Stimulated activated CD8-positive, alpha-beta memory T cell treated with anti-CD3 and anti-CD28 coated beads, Interleukin-4, amount 100 ng/mL, for 48 hours (primary cell): ENCODE measurements at regions not wholly inside any gene's neighbourhood (a gene's known extent, or its start where the extent isn't known, plus 50 kb on each side); places are given as distances from the start of the nearest gene placed in this dataset.

ENCODE experiments used
- DNase-seq: peaks from one replicate; pipeline ENCODE4 v3.0.0-alpha.2; 2020

DNA sequence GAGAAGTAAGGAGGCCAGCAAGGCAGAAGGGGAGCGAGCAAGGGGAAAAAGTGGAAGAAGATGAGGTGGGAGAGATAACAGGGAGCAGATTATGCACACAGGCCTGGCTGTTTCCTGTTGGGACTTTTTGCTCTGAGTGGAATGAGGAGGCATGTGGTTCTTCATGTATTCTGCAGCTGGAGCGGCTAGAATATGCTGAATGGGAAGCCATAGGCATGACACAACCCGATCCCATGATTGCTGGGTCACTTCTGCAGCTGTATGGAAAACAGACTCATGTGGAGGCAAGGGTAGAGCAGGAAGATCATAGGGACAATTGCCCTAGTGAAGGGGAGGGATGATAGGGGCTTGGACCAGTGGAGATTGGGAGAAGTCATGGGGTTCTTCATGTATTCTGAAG is 206.0 kb upstream of the SUCLG2 start:
- no peak for DNase-seq

DNA sequence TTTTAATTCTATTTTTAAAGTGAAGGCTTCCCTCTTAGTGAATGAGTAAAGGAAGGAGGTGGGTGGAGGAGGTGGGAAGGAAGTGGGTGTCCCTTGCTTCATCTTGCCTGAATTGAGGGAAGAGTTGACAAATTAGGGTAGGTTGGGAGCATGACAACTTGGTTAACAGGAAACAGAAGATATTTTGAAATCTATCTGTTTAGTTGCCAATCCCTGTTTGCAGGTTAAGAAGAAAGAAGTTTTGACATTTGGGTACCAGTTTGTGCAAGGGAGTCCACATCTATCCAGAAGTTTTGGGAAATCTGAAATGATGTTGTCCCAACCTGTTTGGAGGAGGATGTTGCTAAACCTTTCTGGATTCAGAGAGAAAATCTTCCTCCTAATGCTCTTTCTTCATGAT is 204.1 kb upstream of the SUCLG2 start:
- no peak for DNase-seq

DNA sequence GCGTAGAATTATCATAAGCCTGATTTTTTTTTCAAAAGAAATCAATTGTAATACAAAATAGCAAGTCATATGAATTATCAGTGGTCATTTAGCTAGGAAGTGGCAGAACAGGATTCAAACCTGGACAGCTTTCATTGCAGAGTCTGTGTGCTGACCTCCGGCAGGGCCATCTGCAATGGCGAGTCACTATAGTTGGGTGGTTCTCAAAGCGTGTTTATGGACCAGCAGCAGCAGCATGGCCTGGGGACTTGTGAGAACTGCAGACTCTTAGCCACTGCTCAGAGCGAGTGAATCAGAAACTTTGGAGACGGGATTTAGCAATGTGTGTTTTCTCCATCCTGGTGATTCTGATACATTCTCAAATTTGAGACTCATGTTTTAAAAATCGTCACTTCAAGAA is 202.3 kb upstream of the SUCLG2 start:
- no peak for DNase-seq

DNA sequence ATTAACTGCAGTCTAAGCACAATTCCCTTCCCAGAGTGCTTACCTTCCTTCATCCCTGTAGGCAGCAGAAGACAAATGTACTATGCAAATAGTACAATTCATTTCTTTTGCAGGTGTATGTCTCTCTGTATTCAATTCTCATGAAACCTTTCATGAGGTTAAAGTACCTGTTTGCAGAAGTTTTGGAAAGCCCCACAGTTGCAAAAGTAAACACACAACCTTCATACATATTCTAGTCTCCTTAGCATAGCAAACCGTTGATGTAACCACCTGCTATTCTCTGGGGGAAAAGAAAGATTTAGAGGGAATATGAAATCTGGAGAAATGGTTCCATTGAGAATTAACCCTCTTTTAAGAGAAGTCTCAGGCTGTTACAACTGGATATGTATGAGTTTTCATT is 200.3 kb upstream of the SUCLG2 start:
- no peak for DNase-seq

DNA sequence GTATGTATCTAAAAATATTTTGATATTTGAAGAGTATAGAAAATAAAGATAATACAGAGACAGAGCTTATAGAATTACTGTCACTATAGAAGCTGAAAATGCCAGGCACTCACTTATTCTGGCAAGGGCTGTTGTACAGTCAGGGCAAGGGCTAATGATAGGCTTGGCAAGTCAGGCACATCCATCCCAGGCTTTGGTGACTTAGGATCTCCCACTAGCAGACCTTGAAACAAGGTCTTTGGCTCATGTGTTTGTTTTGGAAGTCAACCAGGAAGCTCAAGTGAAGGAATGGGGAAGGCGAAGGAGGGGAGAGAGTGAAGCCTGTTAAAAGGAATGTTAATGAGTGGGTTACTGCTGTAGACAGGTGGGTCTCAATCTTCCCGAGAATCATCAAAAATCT is 199.1 kb upstream of the SUCLG2 start:
- no peak for DNase-seq

DNA sequence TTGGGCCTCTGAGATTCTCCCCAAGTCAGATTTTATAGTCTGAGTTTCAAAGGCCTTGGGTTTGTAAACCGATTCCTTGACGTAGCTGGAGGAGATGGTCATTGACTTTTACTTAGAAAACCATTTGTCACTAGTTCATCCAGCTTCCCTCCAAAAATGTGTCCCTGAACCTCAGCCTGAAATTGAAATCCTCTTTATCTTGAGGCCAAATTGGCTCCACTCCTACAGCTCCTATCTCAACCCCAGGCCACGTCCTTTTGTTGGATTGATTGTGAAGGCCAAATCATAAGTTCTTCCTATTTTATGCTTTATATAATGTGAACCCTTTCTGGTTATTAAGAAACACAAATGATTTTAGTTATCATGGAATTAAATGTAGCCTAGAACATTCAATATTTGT is 193.9 kb upstream of the SUCLG2 start:
- no peak for DNase-seq

DNA sequence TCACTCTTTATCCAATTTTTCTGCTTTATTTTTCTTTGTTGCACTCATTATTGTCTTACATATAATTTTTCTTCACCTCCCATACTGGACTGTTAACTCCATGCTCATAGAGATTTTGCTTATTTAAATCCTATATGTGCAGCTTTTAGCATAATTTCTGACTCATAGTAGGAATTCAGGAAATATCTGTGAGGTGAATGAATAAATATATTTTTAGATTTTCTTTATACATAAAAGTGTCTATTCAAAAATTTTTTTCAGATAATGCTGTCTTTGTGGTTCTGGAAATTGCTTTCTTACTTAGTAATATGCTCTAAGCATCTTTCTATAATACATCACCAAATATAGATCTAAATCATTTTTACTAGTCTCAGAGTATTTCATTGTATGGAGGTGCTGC is 191.8 kb upstream of the SUCLG2 start:
- DNase-seq = no peak

DNA sequence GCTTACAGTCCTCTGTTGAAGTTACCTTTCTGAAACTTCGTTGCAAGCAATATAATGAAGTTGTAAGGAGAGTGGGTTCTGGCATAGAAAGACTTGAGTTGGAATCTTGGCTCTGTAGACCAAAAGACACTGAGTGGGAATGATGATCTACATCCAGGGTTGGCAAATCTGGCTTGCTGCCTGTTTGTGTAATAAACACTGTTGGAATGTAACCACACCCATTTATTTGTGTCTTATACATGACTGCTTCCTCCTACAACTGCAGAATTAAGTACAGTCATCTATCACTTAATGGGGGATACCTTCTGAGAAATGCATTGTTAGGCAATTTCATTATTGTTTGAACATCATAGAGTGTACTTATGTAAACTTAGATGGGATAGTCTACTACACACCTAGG is 178.4 kb upstream of the SUCLG2 start:
- no peak for DNase-seq

DNA sequence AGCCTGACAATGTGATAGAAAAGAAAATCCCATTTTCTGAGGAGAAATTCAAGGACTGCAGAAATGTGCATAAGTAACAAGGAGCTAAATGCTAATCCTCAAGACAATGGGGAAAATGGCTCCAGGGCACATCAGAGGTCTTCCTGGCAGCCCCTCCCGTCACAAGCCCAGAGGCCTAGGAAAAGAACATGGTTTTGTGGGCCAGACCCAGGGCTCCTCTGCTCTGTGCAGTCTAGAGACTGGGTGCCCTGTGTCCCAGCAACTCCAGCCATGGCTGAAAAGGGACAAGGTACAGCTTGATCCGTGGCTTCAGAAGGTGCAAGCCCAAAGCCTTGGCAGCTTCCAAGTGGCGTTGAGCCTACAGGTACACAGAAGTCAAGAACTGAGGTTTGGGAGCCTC is 176.8 kb upstream of the SUCLG2 start:
- no peak for DNase-seq

DNA sequence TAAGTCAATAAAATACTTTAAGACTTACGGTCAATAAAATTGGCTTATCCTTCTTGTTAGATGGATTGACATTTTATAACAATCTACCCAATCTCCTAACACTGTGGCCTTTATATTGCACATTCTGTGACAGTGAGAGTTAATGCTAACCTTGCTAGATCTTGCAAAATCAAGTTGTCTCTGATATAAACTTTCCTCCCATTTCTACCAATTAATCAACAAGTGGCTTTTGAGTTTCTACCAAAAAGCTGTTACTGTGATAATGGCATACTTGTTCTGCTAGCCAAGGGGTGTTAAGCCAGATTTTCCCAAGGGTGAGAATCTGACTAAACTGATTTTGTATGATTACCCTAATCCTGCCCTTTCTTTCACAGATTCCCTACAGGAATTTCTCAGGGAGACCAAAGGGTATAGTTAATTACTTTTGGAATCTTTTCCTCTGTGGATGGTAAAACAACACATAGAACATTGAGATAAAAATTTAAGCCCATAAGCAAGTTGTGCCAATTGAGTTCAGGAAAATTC is 174.1 kb upstream of the SUCLG2 start:
- DNase-seq = no peak

DNA sequence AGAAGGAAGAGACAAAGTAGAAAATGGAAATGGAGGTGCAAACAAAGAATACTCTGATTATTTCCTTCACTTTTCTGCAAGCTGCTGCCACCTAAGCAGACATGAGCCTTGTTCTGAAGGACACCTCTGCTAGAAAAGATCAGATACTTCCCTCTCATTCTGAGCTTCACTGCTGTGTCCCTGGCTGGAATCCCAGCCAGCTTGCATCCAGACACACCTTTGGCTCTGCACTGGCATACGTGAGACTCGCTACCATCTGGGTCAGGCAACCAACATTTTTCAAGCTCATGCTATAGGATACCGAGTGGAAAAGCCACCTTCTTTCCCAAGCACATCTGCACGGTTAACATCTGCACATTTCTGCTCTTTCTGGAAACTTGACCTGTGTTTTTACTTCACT is 166.7 kb upstream of the SUCLG2 start:
- no peak for DNase-seq

DNA sequence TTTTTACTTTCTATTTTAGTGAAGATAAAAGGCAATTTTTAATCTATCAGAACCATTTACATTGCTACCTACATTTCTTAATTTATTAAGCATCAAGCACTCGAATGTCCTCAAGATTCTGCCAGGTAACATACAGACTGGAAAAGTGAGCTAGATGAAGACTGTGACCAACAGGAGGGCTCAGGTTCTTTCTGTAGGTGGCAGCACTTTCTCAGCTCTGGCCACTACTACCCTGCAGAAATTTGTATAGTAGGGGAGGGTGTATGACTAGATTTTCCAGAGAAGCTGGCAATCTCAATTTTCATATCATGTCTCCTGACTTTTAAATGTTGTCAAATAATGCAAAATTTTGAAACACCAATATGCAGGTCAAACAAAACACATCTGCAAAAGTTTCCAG is 165.0 kb upstream of the SUCLG2 start:
- DNase-seq = no peak

DNA sequence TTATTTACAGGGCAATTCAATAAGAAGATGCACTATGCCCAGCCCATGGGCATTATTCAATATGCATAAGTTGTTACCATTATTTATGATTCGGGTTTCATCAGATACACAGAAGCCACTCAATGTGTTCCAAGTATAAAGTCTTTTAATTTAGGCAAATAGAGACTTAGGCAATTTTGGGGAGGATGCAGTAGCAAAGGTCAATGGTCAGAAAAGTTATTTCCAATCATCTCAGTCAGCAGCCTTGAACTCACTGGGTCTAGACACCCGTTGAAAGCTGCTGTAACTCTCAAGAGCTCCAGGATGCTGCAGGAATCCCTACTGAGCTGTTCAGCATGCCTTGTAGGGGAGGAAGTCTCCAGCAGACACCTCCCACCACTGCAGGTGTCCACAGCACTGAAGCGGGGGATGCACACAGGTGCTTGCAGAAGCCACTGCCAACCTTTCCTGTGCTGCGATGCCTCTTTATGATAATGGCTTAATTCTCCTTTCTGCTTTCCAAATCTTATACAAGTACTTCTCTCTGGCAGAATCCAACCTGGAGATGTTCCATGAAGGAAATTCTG is 155.0 kb upstream of the SUCLG2 start:
- DNase-seq = no peak

DNA sequence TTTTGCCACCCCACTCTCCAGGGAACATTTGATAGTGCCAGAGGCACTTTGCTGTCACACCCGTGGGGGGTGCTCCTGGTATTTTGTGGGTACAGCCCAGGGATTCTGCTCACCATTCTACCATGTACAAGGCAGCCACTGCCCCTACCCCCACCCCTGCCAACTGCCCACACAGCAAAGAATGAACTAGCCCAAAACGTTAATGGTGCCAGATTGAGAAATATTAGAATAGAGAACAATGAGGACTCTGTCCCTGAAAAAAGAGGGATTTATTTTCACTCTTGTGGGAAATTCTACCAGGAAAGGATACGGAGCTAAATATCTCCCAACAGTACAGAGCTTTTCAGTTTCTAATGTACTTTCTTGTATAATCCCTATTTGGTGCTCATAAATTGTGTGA is 154.5 kb upstream of the SUCLG2 start:
- DNase-seq = no peak

DNA sequence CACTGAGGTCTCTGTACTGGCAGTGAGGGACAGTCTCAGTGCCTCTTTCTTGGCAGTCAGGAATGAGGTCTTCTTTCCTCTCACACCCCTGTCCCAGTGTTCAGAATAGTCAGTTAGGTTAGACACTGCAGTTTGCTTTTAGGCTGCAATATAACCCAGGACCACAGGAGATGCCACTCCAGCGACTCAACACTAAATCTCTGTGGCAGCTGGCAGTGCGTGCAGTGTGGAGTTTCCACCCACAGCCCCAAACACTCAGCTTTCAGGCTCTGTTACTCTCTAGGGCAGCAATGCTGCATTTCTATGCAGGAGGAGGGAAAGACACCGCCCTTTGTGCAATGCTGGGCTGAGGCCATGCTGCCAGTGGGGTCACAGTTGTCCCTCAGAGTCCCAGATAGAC is 150.2 kb upstream of the SUCLG2 start:
- DNase-seq = no peak

DNA sequence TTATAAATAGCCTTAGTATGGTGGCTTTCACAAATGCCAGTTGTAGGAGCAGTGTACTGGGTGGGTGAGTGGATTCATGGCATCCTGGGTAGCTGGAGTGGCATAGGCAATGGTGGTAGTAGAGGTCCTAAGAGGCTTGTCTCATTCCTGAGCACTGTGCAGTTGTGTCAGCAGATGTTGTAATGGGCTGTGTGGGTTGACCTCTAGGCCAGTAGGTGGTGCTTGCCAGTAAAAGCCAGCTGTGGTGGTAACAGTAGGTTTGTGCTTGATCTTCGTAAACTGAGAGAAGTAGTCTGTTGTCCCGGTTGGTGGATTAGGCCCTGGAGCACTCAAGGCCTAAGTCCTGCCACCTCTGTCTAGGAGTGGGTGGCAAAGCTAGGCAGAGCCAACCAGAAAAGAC is 149.7 kb upstream of the SUCLG2 start:
- no peak for DNase-seq

DNA sequence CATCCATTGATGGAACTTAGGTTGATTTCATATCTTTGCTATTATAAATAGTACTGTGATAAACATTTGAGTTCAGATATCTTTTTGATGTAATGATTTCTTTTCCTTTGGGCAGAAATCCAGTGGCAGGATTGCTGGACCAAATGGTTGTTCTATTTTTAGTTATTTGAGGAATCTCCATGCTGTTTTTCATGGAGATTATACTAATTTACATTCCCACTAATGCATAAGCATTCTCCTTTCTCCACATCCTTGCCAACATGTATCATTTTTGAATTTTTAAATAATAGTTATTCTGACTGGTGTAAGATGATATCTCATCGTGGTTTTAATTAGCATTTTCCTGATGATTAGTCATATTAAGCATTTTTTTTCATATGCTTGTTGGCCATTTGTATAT is 144.0 kb upstream of the SUCLG2 start:
- DNase-seq = no peak

DNA sequence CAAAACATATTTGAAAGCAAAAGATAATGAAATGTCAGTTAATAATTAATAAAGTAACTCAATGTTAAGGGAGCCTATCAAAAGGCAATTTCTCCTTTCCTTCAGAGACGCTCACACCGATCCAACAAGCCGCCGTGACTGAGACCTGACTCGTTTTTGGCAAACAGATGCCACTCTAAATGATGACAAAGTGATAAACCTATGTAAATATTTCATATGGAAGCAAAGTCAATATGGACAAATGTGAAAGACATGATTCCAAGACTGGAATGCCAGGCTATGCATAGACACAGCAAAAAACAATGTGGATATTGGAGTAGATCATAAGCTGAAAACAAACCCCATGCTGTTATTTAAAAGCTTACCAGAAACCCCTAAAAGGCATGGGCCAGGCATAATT is 137.2 kb upstream of the SUCLG2 start:
- no peak for DNase-seq

DNA sequence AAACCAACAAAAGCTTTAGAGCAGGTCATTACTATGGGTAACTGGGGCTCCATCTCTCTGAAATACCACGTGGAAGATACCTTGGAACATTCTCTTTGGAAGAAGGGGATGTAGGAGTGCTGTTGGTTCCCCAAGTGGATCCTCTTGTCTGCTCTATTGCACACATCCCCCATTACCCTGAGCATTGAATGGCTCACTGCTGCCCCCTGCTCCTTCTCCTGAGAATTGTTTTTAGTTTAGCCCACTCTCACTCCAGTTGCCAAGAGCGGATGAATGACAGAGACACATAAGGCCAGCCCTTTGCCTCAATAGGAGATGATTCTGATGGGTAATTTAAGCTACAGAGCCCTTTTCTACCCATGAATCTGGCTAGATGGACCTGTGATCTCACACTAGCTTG is 135.6 kb upstream of the SUCLG2 start:
- peak; percentile 74 for DNase-seq

DNA sequence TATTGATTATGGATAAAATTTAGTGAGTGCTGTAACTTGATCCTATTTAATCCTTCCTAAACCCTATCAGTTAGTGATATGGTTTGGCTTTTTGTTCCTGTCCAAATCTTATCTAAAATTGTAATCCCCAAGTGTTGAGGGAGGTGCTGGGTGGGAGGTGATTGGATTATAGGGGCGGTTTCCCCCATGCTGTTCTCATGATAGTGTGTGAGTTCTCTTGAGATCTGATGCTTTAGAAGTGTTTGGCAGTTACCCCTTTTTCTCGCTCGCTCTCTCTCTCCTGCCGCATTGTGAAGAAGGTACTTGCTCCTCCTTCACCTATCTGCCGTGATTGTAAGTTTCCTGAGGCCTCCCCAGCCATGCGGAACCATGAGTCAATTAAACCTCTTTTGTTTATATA is 134.0 kb upstream of the SUCLG2 start:
- DNase-seq = no peak

DNA sequence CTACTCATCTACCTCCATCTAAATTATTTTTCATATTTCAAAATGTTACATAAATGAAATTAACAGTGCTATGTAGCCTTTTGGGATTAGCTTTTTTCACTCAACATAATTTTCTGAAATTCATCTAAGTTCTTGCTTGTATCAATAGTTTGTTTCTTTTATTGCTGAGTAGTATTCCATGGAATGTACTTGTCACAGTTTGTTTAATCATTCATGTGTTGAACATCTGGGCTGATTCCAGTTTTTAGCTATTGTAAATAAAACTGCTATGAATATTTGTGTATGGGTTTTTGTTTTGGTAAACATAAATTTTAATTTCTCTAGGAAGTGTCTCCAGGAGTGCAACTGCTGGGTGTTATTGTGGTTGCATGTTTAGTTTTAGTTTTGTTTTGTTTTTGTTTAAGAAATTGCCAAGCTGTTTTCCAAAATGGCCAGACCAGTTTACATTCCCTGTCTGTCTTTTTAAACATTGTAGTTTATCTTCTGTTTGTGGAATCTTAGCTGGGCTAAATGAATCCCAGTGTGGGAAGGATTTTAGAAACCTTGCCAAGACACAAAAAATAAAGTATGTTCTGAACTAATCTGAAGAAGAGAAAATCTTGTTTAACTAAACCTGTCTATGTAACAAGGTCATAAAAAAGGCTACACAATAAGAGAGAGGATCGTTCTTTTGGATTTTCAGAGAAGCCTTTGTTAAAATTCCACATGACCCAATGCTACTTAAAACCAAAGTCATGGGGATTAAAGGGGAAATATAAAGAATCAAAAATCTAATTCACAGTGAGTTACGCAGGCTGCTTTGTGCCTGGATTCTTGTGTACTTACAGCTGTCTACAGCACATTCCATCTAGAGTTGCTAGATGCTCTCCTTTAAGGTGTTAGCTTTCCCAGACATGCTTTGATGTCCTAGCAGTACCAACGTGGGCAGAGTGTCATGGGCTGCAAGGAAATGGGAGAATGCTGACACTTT is 129.2 kb upstream of the SUCLG2 start:
- no peak for DNase-seq

DNA sequence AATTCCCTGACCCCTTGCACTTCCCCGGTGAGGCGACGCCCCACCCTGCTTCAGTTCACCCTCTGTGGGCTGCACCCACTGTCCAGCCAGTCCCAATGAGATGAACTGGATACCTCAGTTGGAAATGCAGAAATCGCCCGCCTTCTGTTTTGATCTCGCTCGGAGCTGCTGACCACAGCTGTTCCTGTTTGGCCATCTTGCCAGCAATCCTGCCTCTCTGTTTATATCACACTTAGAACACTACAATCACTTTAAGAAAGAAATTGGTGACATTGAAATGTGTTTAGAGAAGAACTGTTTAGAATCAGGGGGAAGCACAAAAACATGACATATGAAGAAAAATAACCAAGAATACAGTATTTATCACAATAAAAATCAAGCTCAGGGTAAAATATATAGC is 127.5 kb upstream of the SUCLG2 start:
- no peak for DNase-seq

DNA sequence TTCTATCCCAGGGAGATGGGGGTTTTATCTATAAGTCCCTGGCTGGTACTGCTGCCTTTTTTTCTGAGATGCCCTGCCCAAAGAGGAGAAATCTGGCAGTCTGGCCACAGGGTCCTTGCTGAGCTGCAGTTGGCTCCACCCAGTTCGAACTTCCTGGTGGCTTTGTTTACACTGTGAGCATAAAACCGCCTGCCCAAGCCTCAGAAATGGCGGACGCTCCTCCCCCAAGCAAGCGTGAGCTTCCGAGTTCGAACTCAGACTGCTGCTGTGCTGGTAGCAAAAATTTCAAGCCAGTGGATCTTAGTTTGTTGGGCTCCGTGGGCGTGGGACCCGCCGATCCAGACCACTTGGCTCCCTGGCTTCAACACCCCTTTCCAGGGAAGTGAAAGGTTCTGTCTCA is 126.8 kb upstream of the SUCLG2 start:
- DNase-seq = no peak

DNA sequence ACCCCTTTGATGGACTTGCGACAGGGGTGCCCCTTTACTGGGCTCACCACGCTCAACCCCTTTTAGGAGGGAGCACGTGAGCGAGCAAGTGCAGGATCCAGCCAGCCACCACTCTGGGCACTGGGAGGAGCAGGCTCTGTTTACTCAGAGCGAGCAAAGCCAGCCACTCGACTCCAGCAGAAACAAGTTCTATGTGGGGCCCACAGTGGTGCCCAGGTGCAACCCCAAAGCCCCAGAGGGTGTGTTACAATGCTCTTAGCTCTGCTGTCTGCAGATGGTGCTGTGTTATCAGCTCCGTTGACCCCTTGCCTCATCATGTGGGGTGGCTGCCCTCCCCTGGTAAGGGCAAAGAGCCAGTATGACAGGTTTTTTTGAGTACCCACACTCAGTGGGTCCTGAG is 120.3 kb upstream of the SUCLG2 start:
- no peak for DNase-seq

DNA sequence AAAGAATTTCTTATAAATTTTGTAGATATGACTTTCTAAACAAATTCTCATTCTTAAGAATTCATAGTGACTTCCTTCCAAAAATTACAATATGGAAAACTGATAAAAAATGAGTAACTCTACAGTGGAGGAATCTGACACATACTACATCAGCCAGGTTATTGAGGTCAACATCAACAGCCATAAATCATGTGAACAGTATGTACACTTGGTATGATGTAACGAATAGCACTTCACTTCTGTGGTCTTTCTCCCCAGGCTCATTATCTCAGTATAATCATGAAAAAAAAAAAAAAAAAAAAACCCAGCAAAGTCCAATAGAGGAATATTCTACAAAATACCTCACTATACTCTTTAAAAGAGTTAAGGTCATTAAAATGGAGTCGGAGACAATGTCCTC is 111.2 kb upstream of the SUCLG2 start:
- no peak for DNase-seq
